ENCODE measurements at regions not wholly inside any gene's neighbourhood (a gene's known extent, or its start where the extent isn't known, plus 50 kb on each side); places are given as distances from the start of the nearest gene placed in this dataset.

DNA sequence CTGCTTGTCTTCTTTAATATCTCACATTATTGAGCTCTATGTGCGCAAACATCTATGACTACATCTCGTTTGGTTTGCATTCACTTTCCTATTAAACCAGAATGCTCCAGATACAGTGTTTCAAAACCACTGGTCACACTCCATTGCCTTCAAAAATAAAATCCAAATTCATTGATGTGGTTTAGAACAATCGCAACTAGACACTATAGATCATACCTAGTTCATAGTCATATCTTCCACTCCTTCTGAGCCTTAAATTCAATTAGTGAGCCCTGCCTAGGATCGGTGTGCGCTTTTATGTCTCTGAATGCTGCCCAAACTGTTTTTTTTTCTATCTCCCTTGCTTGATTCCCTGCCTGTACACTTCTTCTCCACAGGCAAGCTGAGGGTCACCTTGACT is 238.5 kb upstream of the RGPD4 start:
- Histone ChIP-seq H3K36me3 (replicated peaks in 1 of 2; ENCODE audit: control insufficient read depth in 1 of 2, insufficient read depth in 2 of 2, low read length in 2 of 2) (no peaks in the 10 kb centered on the region), H3K27me3 (ENCODE audit: control insufficient read depth in 2 of 2, insufficient read depth in 2 of 2, low read length in 2 of 2) (no peaks in the 10 kb centered on the region), H3K79me2 (ENCODE audit: insufficient read depth, low read length) (no peaks in the 10 kb centered on the region), H3K4me2 (replicated peaks; ENCODE audit: extremely low read depth, low read length, poor library complexity, severe bottlenecking) (no peak overlapping the region), H2AFZ (ENCODE audit: insufficient read depth, low read depth, low read length, poor library complexity, severe bottlenecking) (no peak overlapping the region), H3K9ac (ENCODE audit: insufficient read depth, low read length, poor library complexity, severe bottlenecking) (no peak overlapping the region), H3K9me3 (replicated peaks in 1 of 2; ENCODE audit: control insufficient read depth in 1 of 2, insufficient read depth in 1 of 2, low read length in 2 of 2) (no peaks in the 10 kb centered on the region), H3K4me1 (ENCODE audit: control insufficient read depth in 1 of 2, insufficient read depth in 2 of 2, low read length in 2 of 2) (no peaks in the 10 kb centered on the region), H3K27ac (ENCODE audit: low read depth in 1 of 2, low read length in 2 of 2) (no peak overlapping the region), H4K20me1 (ENCODE audit: insufficient read depth, low read length) (no peaks in the 10 kb centered on the region), H3K4me3 (replicated peaks in 1 of 3; ENCODE audit: low read depth in 2 of 3, low read length in 3 of 3) (no peak overlapping the region)
- H3K9me3 Mint-ChIP-seq, result peaks cover 0 to 14% (median 3%) of the 10 kb centered on the region in 7 donors
- no peak overlapping the region for H3K4me3 Mint-ChIP-seq
- no peak overlapping the region for H3K27ac Mint-ChIP-seq
- no peaks in the 10 kb centered on the region for H3K36me3 Mint-ChIP-seq
- intact Hi-C loops (cut with micrococcal nuclease), result no loop called here
- no peaks in the 10 kb centered on the region for H3K4me1 Mint-ChIP-seq
- peaks cover 0 to 1% (median 0%) of the 10 kb centered on the region in 3 donors for H3K27me3 Mint-ChIP-seq (ENCODE audit: low read depth in 3 of 3)
- TF ChIP-seq, protein P1, sequence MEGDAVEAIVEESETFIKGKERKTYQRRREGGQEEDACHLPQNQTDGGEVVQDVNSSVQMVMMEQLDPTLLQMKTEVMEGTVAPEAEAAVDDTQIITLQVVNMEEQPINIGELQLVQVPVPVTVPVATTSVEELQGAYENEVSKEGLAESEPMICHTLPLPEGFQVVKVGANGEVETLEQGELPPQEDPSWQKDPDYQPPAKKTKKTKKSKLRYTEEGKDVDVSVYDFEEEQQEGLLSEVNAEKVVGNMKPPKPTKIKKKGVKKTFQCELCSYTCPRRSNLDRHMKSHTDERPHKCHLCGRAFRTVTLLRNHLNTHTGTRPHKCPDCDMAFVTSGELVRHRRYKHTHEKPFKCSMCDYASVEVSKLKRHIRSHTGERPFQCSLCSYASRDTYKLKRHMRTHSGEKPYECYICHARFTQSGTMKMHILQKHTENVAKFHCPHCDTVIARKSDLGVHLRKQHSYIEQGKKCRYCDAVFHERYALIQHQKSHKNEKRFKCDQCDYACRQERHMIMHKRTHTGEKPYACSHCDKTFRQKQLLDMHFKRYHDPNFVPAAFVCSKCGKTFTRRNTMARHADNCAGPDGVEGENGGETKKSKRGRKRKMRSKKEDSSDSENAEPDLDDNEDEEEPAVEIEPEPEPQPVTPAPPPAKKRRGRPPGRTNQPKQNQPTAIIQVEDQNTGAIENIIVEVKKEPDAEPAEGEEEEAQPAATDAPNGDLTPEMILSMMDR (IDR thresholded peaks at IDR 0.05), result no peak
- DNase-seq, result no peak
- 100% methylated on average over 4 of the region's 5 CpGs for WGBS (ENCODE audit: insufficient coverage)

- Mint-ChIP-seq H3K4me3 (no peak overlapping the region), H3K27ac (no peak overlapping the region), H3K9me3 (peaks cover 0 to 10% (median 4%) of the 10 kb centered on the region in 7 donors), H3K36me3 (no peaks in the 10 kb centered on the region), H3K4me1 (no peaks in the 10 kb centered on the region), H3K27me3 (ENCODE audit: low read depth in 3 of 3) (peaks cover 0 to 1% (median 0%) of the 10 kb centered on the region in 3 donors)
- no peaks in the 10 kb centered on the region for H3K4me1 ChIP-seq (ENCODE audit: control insufficient read depth in 1 of 2, insufficient read depth in 2 of 2, low read length in 2 of 2)
- no peak overlapping the region for H3K4me3 ChIP-seq (replicated peaks in 1 of 3; ENCODE audit: low read depth in 2 of 3, low read length in 3 of 3)
- TF ChIP-seq, protein P1 (IDR thresholded peaks at IDR 0.05), result no peak
- no peak overlapping the region for H3K27ac ChIP-seq (ENCODE audit: low read depth in 1 of 2, low read length in 2 of 2)
- H3K79me2 ChIP-seq (ENCODE audit: insufficient read depth, low read length), result no peaks in the 10 kb centered on the region
- no peak for DNase-seq
- no peak overlapping the region for H3K9ac ChIP-seq (ENCODE audit: insufficient read depth, low read length, poor library complexity, severe bottlenecking)
- intact Hi-C loops (cut with micrococcal nuclease), result no loop called here
- no peaks in the 10 kb centered on the region for H3K9me3 ChIP-seq (replicated peaks in 1 of 2; ENCODE audit: control insufficient read depth in 1 of 2, insufficient read depth in 1 of 2, low read length in 2 of 2)
- WGBS (ENCODE audit: insufficient coverage), result no CpG with 5 or more reads among the region's 3 CpGs
- H2AFZ ChIP-seq (ENCODE audit: insufficient read depth, low read depth, low read length, poor library complexity, severe bottlenecking), result no peak overlapping the region
- no peaks in the 10 kb centered on the region for H3K27me3 ChIP-seq (ENCODE audit: control insufficient read depth in 2 of 2, insufficient read depth in 2 of 2, low read length in 2 of 2)
- no peak overlapping the region for H3K4me2 ChIP-seq (replicated peaks; ENCODE audit: extremely low read depth, low read length, poor library complexity, severe bottlenecking)
- H3K36me3 ChIP-seq (replicated peaks in 1 of 2; ENCODE audit: control insufficient read depth in 1 of 2, insufficient read depth in 2 of 2, low read length in 2 of 2), result no peaks in the 10 kb centered on the region
- no peaks in the 10 kb centered on the region for H4K20me1 ChIP-seq (ENCODE audit: insufficient read depth, low read length)
These were observed 237.6 kb upstream of the RGPD4 start for GRCh38 chr2:107589079-107589491.

All from CD14-positive monocyte (primary cell).